Neural cell (in vitro differentiated cells): ENCODE measurements at regions not wholly inside any gene's neighbourhood (a gene's known extent, or its start where the extent isn't known, plus 50 kb on each side); places are given as distances from the start of the nearest gene placed in this dataset.

ENCODE experiments used
- EZH2 ChIP-seq: fragments of 200-600, 300-800 bp; shearing (Covaris generic), sonication (generic); IDR thresholded peaks from 2 replicates; pipeline ENCODE4 v1.6.1; 2014; ENCODE audit warnings: antibody characterized with exemption, low read length, borderline replicate concordance, mild to moderate bottlenecking; ENCODE audit not compliant: insufficient read depth, poor library complexity, severe bottlenecking
- POLR2AphosphoS5 ChIP-seq: IDR thresholded peaks from 2 replicates; pipeline ENCODE4 v1.6.1; 2012
- TAF1 ChIP-seq: IDR thresholded peaks from 2 replicates; pipeline ENCODE4 v1.6.1; 2012; ENCODE audit warnings: low read depth

DNA sequence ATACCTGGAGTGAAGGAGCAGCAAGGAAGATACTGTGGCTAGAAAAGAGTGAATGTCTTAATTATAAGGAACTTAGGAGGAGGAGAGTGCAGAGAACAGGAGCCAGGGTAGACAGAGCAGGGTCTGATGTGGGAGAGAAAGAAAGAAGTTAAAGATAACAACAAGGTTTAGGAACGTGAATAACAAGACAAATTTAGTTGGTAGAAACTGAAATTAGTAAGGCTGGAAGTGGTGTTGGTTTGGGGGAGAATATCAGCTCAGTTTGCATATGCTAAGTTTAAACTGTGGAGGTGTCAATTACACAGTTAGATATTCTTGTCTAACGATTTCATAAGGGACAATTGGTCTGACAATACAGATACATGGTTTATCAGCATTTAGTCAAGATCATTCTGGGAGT lies 1123.7 kb upstream of the PABPC4L start:
- TF ChIP-seq POLR2AphosphoS5 (no peak), EZH2 (no peak), TAF1 (no peak)
